Effector CD4-positive, alpha-beta T cell (primary cell): ENCODE measurements at regions not wholly inside any gene's neighbourhood (a gene's known extent, or its start where the extent isn't known, plus 50 kb on each side); places are given as distances from the start of the nearest gene placed in this dataset.
"Not testable (repeated sequence)": the region's sequence is repeated elsewhere in the genome, so short reads cannot be mapped to it uniquely, and the experiment has no call there.

Source experiments
- DNase-seq: peaks from one replicate; pipeline ENCODE4 v3.0.0-alpha.2; 2020

GRCh38 chr14:55769877-55770276, 189.9 kb downstream of the KTN1 start:
- DNase-seq, result no peak

- DNase-seq, result no peak
Measured at GRCh38 chr14:55771242-55771981, 191.4 kb downstream of the KTN1 start.

- no peak for DNase-seq
Measured at GRCh38 chr14:55772486-55772885, 192.5 kb downstream of the KTN1 start.

- DNase-seq, result no peak
Measured at GRCh38 chr14:55773312-55773711, 193.3 kb downstream of the KTN1 start.

GRCh38 chr14:55773984-55774545, 194.1 kb downstream of the KTN1 start:
- DNase-seq, result no peak

- DNase-seq, result no peak
Measured at GRCh38 chr14:55777877-55778276, 197.9 kb downstream of the KTN1 start.

- no peak for DNase-seq
Measured at GRCh38 chr14:55780156-55780946, 200.3 kb downstream of the KTN1 start.

GRCh38 chr14:55781046-55781445, 201.0 kb downstream of the KTN1 start:
- no peak for DNase-seq

- DNase-seq, result no peak
Measured at GRCh38 chr14:55782166-55782565, 202.2 kb downstream of the KTN1 start.

GRCh38 chr14:55789406-55789805, 209.4 kb downstream of the KTN1 start:
- DNase-seq, result no peak

- DNase-seq, result no peak
Measured at GRCh38 chr14:55794655-55795595, 214.9 kb downstream of the KTN1 start.

- not testable (repeated sequence) for DNase-seq
Measured at GRCh38 chr14:55796513-55796912, 216.5 kb downstream of the KTN1 start.

GRCh38 chr14:55798406-55798805, 218.4 kb downstream of the KTN1 start:
- DNase-seq, result no peak

GRCh38 chr14:55799508-55800095, 219.6 kb downstream of the KTN1 start:
- no peak for DNase-seq

GRCh38 chr14:55800156-55800785, 220.3 kb downstream of the KTN1 start:
- no peak for DNase-seq

GRCh38 chr14:55801121-55801520, 221.1 kb downstream of the KTN1 start:
- DNase-seq, result no peak

GRCh38 chr14:55802986-55803872, 223.2 kb downstream of the KTN1 start:
- DNase-seq, result no peak

- no peak for DNase-seq
Measured at GRCh38 chr14:55803873-55804553, 224.0 kb downstream of the KTN1 start.

- no peak for DNase-seq
Measured at GRCh38 chr14:55805250-55805649, 225.2 kb downstream of the KTN1 start.
